ENCODE measurements at regions not wholly inside any gene's neighbourhood (a gene's known extent, or its start where the extent isn't known, plus 50 kb on each side); places are given as distances from the start of the nearest gene placed in this dataset.

- no peaks in the 10 kb centered on the region; the same call in 1 of the 2 replicates for H3K27me3 Mint-ChIP-seq (ENCODE audit: low read depth)
- DNase-seq (ENCODE audit: low spot score) (no peak), ATAC-seq (no peak)
- no peaks in the 10 kb centered on the region for H3K36me3 Mint-ChIP-seq
- TF ChIP-seq USF2 (CRISPR knock-in tag; IDR thresholded peaks at IDR 0.05), result no peak
- no peak for TF ChIP-seq NR3C1 (CRISPR knock-in tag; conservative IDR thresholded peaks at IDR 0.05; ENCODE audit: low read depth)
- no peak for TF ChIP-seq TEAD4 (CRISPR knock-in tag; IDR thresholded peaks at IDR 0.05)
- TF ChIP-seq, protein P1, sequence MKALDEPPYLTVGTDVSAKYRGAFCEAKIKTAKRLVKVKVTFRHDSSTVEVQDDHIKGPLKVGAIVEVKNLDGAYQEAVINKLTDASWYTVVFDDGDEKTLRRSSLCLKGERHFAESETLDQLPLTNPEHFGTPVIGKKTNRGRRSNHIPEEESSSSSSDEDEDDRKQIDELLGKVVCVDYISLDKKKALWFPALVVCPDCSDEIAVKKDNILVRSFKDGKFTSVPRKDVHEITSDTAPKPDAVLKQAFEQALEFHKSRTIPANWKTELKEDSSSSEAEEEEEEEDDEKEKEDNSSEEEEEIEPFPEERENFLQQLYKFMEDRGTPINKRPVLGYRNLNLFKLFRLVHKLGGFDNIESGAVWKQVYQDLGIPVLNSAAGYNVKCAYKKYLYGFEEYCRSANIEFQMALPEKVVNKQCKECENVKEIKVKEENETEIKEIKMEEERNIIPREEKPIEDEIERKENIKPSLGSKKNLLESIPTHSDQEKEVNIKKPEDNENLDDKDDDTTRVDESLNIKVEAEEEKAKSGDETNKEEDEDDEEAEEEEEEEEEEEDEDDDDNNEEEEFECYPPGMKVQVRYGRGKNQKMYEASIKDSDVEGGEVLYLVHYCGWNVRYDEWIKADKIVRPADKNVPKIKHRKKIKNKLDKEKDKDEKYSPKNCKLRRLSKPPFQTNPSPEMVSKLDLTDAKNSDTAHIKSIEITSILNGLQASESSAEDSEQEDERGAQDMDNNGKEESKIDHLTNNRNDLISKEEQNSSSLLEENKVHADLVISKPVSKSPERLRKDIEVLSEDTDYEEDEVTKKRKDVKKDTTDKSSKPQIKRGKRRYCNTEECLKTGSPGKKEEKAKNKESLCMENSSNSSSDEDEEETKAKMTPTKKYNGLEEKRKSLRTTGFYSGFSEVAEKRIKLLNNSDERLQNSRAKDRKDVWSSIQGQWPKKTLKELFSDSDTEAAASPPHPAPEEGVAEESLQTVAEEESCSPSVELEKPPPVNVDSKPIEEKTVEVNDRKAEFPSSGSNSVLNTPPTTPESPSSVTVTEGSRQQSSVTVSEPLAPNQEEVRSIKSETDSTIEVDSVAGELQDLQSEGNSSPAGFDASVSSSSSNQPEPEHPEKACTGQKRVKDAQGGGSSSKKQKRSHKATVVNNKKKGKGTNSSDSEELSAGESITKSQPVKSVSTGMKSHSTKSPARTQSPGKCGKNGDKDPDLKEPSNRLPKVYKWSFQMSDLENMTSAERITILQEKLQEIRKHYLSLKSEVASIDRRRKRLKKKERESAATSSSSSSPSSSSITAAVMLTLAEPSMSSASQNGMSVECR (CRISPR knock-in tag; IDR thresholded peaks at IDR 0.05; ENCODE audit: borderline replicate concordance), result no peak
- TF ChIP-seq GTF2I (CRISPR knock-in tag; conservative IDR thresholded peaks at IDR 0.05), result no peak
- no peak for TF ChIP-seq ZNF281 (CRISPR knock-in tag; IDR thresholded peaks at IDR 0.05)
- no peak for TF ChIP-seq CBFB (CRISPR knock-in tag; IDR thresholded peaks at IDR 0.05; ENCODE audit: low read depth)
- H3K9me3 Mint-ChIP-seq, result no peaks in the 10 kb centered on the region
- no peak overlapping the region for H3K4me3 Mint-ChIP-seq
- peak overlapping the region; percentile 68; the same call in 1 of the 2 replicates for H3K27ac Mint-ChIP-seq
- CTCF ChIA-PET, result interaction anchor here (1.0 kb wide), 1 partner anchor 239 kb away, joined by 7 read pairs; no protein-coding TSS in a partner anchor
- POLR2A ChIA-PET, result no interaction called here
- peaks cover 19% of the 10 kb centered on the region for H3K4me1 Mint-ChIP-seq
Measured at GRCh38 chr4:185879666-185880312, 67.8 kb upstream of the SORBS2 start.

DNA sequence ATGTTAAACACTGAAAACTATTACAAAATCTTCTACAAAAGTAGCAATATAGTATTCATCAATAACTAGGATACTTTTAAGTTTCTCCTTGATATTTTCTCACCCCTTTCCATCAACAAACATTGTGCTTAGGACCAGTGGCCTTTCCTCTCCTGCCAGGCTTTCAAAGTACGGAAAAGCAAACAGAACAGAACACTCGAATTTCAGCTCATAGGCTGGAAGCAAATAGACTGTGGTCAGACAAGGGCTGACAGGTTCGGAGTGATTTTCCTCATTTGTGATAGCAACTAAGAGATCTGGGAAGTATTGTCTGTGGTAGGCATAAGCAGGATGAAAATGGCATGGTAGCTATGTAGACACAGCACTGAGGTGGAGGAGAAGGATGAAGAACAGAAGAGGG lies 68.6 kb upstream of the SORBS2 start:
- Mint-ChIP-seq H3K27ac (peak overlapping the region; percentile 6; the same call in 1 of the 2 replicates), H3K9me3 (no peaks in the 10 kb centered on the region), H3K4me3 (no peak overlapping the region), H3K4me1 (peaks cover 18% of the 10 kb centered on the region), H3K36me3 (no peaks in the 10 kb centered on the region), H3K27me3 (ENCODE audit: low read depth) (no peaks in the 10 kb centered on the region; the same call in 1 of the 2 replicates)
- no peak for DNase-seq (ENCODE audit: low spot score)
- ChIA-PET CTCF (interaction anchor here (1.0 kb wide), 1 partner anchor 240 kb away, joined by 7 read pairs; no protein-coding TSS in a partner anchor), POLR2A (no interaction called here)
- ATAC-seq, result no peak
- TF ChIP-seq CREB1 (CRISPR knock-in tag; IDR thresholded peaks at IDR 0.05), result no peak
- no peak for TF ChIP-seq STAT6 (CRISPR knock-in tag; conservative IDR thresholded peaks at IDR 0.05; ENCODE audit: low read depth)
- no peak for TF ChIP-seq ESRRA (CRISPR knock-in tag; IDR thresholded peaks at IDR 0.05; ENCODE audit: borderline replicate concordance)
- TF ChIP-seq ZBTB21 (CRISPR knock-in tag; IDR thresholded peaks at IDR 0.05; ENCODE audit: borderline replicate concordance), result no peak
- no peak for TF ChIP-seq USF2 (CRISPR knock-in tag; IDR thresholded peaks at IDR 0.05)
- TF ChIP-seq NR3C1 (CRISPR knock-in tag; conservative IDR thresholded peaks at IDR 0.05; ENCODE audit: low read depth), result no peak
- no peak for TF ChIP-seq JUN (CRISPR knock-in tag; IDR thresholded peaks at IDR 0.05)
- no peak for TF ChIP-seq ZNF232 (CRISPR knock-in tag; IDR thresholded peaks at IDR 0.05)
- no peak for TF ChIP-seq AFF4 (CRISPR knock-in tag; IDR thresholded peaks at IDR 0.05; ENCODE audit: borderline replicate concordance)
- TF ChIP-seq FOXJ3 (CRISPR knock-in tag; IDR thresholded peaks at IDR 0.05; ENCODE audit: borderline replicate concordance), result no peak
- no peak for TF ChIP-seq NR1H2 (CRISPR knock-in tag; IDR thresholded peaks at IDR 0.05)
- no peak for TF ChIP-seq TP53 (CRISPR knock-in tag; IDR thresholded peaks at IDR 0.05)
